MM.1S (cell line): ENCODE measurements at regions not wholly inside any gene's neighbourhood (a gene's known extent, or its start where the extent isn't known, plus 50 kb on each side); places are given as distances from the start of the nearest gene placed in this dataset.

Experiments used
- EZH2 ChIP-seq: fragments of 300-600 bp; sonication (generic); optimal IDR thresholded peaks from 2 replicates; pipeline ENCODE3; 2017; ENCODE audit warnings: low read depth, mild to moderate bottlenecking, antibody characterized with exemption, low read length, mixed read lengths
- EZH2phosphoT487 ChIP-seq: fragments of 300-600 bp; sonication (generic); IDR thresholded peaks from 2 replicates; pipeline ENCODE4 v1.6.1; 2018; ENCODE audit warnings: antibody characterized with exemption, low read length
- TF ChIP-seq, protein P1 (sequence below): fragments of 300-600 bp; sonication (generic); IDR thresholded peaks from 2 replicates; pipeline ENCODE4 v1.5.1; 2016; ENCODE audit warnings: antibody characterized with exemption, low read length, mixed read lengths

DNA sequence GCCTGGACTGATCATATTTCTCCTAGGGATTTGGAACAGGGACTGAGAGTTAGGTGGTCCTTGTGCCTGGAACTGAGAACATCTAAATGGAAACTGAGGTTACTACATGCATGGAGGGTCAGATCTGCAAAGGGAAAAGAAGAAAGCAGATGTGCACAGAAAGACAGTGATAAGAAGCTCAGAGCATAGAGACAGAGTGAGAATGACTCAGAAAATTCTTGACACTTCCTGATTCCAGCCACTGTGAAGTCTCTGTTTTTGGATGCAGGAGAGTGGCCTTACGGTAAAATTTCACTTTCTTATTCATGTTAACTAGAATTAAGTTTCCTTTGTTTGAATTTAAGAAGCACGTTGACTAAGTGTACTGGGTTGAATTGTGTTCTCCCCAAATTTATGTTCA lies 241.7 kb downstream of the TMEM26 start:
- TF ChIP-seq, protein P1, sequence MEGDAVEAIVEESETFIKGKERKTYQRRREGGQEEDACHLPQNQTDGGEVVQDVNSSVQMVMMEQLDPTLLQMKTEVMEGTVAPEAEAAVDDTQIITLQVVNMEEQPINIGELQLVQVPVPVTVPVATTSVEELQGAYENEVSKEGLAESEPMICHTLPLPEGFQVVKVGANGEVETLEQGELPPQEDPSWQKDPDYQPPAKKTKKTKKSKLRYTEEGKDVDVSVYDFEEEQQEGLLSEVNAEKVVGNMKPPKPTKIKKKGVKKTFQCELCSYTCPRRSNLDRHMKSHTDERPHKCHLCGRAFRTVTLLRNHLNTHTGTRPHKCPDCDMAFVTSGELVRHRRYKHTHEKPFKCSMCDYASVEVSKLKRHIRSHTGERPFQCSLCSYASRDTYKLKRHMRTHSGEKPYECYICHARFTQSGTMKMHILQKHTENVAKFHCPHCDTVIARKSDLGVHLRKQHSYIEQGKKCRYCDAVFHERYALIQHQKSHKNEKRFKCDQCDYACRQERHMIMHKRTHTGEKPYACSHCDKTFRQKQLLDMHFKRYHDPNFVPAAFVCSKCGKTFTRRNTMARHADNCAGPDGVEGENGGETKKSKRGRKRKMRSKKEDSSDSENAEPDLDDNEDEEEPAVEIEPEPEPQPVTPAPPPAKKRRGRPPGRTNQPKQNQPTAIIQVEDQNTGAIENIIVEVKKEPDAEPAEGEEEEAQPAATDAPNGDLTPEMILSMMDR = no peak
- TF ChIP-seq EZH2phosphoT487 (no peak), EZH2 (no peak)
